GM19351 (cell line): ENCODE measurements at regions not wholly inside any gene's neighbourhood (a gene's known extent, or its start where the extent isn't known, plus 50 kb on each side); places are given as distances from the start of the nearest gene placed in this dataset.
"Not testable (repeated sequence)": the region's sequence is repeated elsewhere in the genome, so short reads cannot be mapped to it uniquely, and the experiment has no call there.

ENCODE experiments used
- ATAC-seq: cut with Tn5 transposase; IDR thresholded peaks from one replicate; pipeline ENCODE4 v1.9.1; 2021; ENCODE audit warnings: mild to moderate bottlenecking, moderate library complexity; ENCODE audit not compliant: unreplicated experiment

GRCh38 chr14:83908419-83908818 is 1621.5 kb upstream of the FLRT2 start:
- ATAC-seq = no peak

- no peak for ATAC-seq
Measured at GRCh38 chr14:83909507-83909906, 1620.4 kb upstream of the FLRT2 start.

- no peak for ATAC-seq
Measured at GRCh38 chr14:83912032-83912642, 1617.8 kb upstream of the FLRT2 start.

- ATAC-seq = no peak
Measured at GRCh38 chr14:83913476-83913875, 1616.5 kb upstream of the FLRT2 start.

GRCh38 chr14:83918546-83918945 is 1611.4 kb upstream of the FLRT2 start:
- no peak for ATAC-seq

GRCh38 chr14:83919675-83920074 is 1610.3 kb upstream of the FLRT2 start:
- not testable (repeated sequence) for ATAC-seq

- no peak for ATAC-seq
Measured at GRCh38 chr14:83923842-83924241, 1606.1 kb upstream of the FLRT2 start.

- ATAC-seq = no peak
Measured at GRCh38 chr14:83924259-83924658, 1605.7 kb upstream of the FLRT2 start.

- ATAC-seq = no peak
Measured at GRCh38 chr14:83940253-83940652, 1589.7 kb upstream of the FLRT2 start.

- no peak for ATAC-seq
Measured at GRCh38 chr14:83958359-83958758, 1571.6 kb upstream of the FLRT2 start.

- ATAC-seq = no peak
Measured at GRCh38 chr14:83960832-83961512, 1569.0 kb upstream of the FLRT2 start.

GRCh38 chr14:83969998-83970397 is 1559.9 kb upstream of the FLRT2 start:
- no peak for ATAC-seq

GRCh38 chr14:83972631-83973030 is 1557.3 kb upstream of the FLRT2 start:
- no peak for ATAC-seq

GRCh38 chr14:83974647-83975163 is 1555.2 kb upstream of the FLRT2 start:
- no peak for ATAC-seq

- ATAC-seq = no peak
Measured at GRCh38 chr14:83975435-83975834, 1554.5 kb upstream of the FLRT2 start.

- no peak for ATAC-seq
Measured at GRCh38 chr14:83975841-83976770, 1553.8 kb upstream of the FLRT2 start.

GRCh38 chr14:83977583-83977982 is 1552.4 kb upstream of the FLRT2 start:
- ATAC-seq = no peak

- ATAC-seq = not testable (repeated sequence)
Measured at GRCh38 chr14:83981676-83982258, 1548.2 kb upstream of the FLRT2 start.

- ATAC-seq = no peak
Measured at GRCh38 chr14:83988275-83988674, 1541.7 kb upstream of the FLRT2 start.

GRCh38 chr14:83991666-83992065 is 1538.3 kb upstream of the FLRT2 start:
- no peak for ATAC-seq

GRCh38 chr14:83992857-83993256 is 1537.1 kb upstream of the FLRT2 start:
- no peak for ATAC-seq
